NT2/D1 (cell line): ENCODE measurements at regions not wholly inside any gene's neighbourhood (a gene's known extent, or its start where the extent isn't known, plus 50 kb on each side); places are given as distances from the start of the nearest gene placed in this dataset.

Experiments
- SUZ12 ChIP-seq: IDR thresholded peaks from 2 replicates; pipeline ENCODE4 v1.6.1; 2011; ENCODE audit not compliant: insufficient read length, insufficient read depth; ENCODE audit errors: extremely low read depth
- YY1 ChIP-seq: IDR thresholded peaks from 2 replicates; pipeline ENCODE4 v1.6.1; 2011; ENCODE audit not compliant: insufficient read length, insufficient read depth
- ZNF274 ChIP-seq: IDR thresholded peaks from 2 replicates; pipeline ENCODE4 v1.6.1; 2011; ENCODE audit warnings: mild to moderate bottlenecking, low read depth, low read length

DNA sequence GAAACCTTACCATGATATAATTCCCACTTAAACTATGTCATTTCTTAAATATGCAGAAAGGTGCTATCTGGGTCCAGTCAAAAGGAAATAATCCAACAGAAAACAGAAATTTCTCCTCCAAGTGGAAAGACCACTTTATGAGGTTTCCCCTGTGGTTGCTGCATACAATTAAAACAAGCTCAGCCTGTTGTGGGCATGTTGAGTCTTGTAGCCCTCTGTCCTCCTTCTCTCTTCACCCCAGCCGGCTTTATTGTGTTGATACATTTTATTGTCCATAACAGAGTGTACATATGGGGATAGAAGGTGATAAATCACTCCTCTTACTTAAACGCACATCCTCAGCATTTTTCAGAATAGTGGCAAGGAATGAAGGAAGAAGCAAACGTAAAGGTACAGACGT, 126.0 kb upstream of the MTNR1B start:
- TF ChIP-seq ZNF274 (no peak), YY1 (no peak), SUZ12 (no peak)
